ENCODE measurements at regions not wholly inside any gene's neighbourhood (a gene's known extent, or its start where the extent isn't known, plus 50 kb on each side); places are given as distances from the start of the nearest gene placed in this dataset.
"Not testable (repeated sequence)": the region's sequence is repeated elsewhere in the genome, so short reads cannot be mapped to it uniquely, and the experiment has no call there.

DNA sequence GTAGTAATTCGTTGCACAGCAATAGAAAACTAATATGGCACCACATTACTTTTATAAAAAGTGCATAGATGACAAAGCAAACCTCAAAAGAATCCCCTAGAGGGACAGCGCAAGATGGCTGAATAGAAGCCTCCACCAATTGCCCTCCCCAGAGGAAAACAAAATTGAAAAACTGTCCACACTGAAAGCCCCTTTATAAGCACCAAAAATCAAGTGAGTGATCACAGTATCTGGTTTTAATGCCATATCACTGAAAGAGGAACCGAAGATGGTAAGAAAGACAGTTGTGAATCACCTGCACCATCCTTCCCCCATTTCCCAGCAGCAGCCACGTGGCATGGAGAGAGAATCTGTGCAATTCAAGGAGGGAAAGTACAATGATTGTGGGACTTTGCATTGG, 522.2 kb downstream of the GLUD2 start:
- H3K27me3 Mint-ChIP-seq (ENCODE audit: low read depth): no peaks in the 10 kb centered on the region
- no peak for DNase-seq (ENCODE audit: low read depth, low spot score)
- H3K9me3 Mint-ChIP-seq: peaks cover 12% of the 10 kb centered on the region
- no peak overlapping the region for H3K27ac Mint-ChIP-seq (ENCODE audit: unreplicated experiment)
- H3K4me1 Mint-ChIP-seq: no peaks in the 10 kb centered on the region
- H3K4me3 Mint-ChIP-seq: no peak overlapping the region
- TF ChIP-seq CTCF (conservative IDR thresholded peaks at IDR 0.05): no peak
- peaks cover 2% of the 10 kb centered on the region for H3K36me3 Mint-ChIP-seq (ENCODE audit: low read depth)

- Mint-ChIP-seq H3K36me3 (ENCODE audit: low read depth) (peaks cover 2% of the 10 kb centered on the region), H3K9me3 (peaks cover 12% of the 10 kb centered on the region), H3K4me3 (no peak overlapping the region), H3K4me1 (no peaks in the 10 kb centered on the region), H3K27ac (ENCODE audit: unreplicated experiment) (no peak overlapping the region), H3K27me3 (ENCODE audit: low read depth) (no peaks in the 10 kb centered on the region)
- TF ChIP-seq CTCF (conservative IDR thresholded peaks at IDR 0.05): no peak
- no peak for DNase-seq (ENCODE audit: low read depth, low spot score)
These were observed 522.8 kb downstream of the GLUD2 start for GRCh38 chrX:121570072-121570841.

GRCh38 chrX:121571333-121571732, 523.9 kb downstream of the GLUD2 start:
- no peak overlapping the region for H3K27ac Mint-ChIP-seq (ENCODE audit: unreplicated experiment)
- no peak for DNase-seq (ENCODE audit: low read depth, low spot score)
- no peak for TF ChIP-seq CTCF (conservative IDR thresholded peaks at IDR 0.05)
- peaks cover 12% of the 10 kb centered on the region for H3K9me3 Mint-ChIP-seq
- peaks cover 2% of the 10 kb centered on the region for H3K36me3 Mint-ChIP-seq (ENCODE audit: low read depth)
- H3K27me3 Mint-ChIP-seq (ENCODE audit: low read depth): no peaks in the 10 kb centered on the region
- H3K4me1 Mint-ChIP-seq: no peaks in the 10 kb centered on the region
- no peak overlapping the region for H3K4me3 Mint-ChIP-seq

- H3K4me1 Mint-ChIP-seq; H3K9me3 Mint-ChIP-seq; H3K36me3 Mint-ChIP-seq (ENCODE audit: low read depth); DNase-seq (ENCODE audit: low read depth, low spot score); H3K4me3 Mint-ChIP-seq; H3K27ac Mint-ChIP-seq (ENCODE audit: unreplicated experiment); H3K27me3 Mint-ChIP-seq (ENCODE audit: low read depth): not testable (repeated sequence)
These were observed 527.0 kb downstream of the GLUD2 start for GRCh38 chrX:121574384-121574783.

GRCh38 chrX:121579016-121579760, 531.8 kb downstream of the GLUD2 start:
- Mint-ChIP-seq H3K9me3 (peaks cover 4% of the 10 kb centered on the region), H3K27ac (ENCODE audit: unreplicated experiment) (no peak overlapping the region), H3K27me3 (ENCODE audit: low read depth) (no peaks in the 10 kb centered on the region), H3K4me1 (no peaks in the 10 kb centered on the region), H3K4me3 (no peak overlapping the region), H3K36me3 (ENCODE audit: low read depth) (no peaks in the 10 kb centered on the region)
- TF ChIP-seq CTCF (conservative IDR thresholded peaks at IDR 0.05): peak; percentile 62
- peak; percentile 1 for DNase-seq (ENCODE audit: low read depth, low spot score)

DNA sequence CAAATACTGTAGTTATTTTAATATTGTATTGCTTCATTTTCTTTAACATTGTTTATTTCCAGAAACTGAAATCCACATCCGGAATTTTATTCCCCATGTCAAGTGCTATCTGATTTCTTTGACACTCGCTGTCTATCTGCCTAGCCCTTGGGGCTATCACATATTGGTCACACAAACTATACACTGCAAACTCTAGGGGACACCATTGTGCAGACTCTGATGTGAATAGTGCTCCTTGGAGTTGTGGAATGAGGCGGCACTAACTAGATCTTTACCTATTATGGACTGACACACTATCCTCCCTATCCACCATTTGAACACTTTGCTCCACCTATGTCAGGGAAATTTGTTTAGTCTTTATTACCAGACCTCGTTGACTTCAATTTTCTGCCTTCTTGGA, 534.5 kb downstream of the GLUD2 start:
- Mint-ChIP-seq H3K4me3 (no peak overlapping the region), H3K36me3 (ENCODE audit: low read depth) (no peaks in the 10 kb centered on the region), H3K9me3 (peaks cover 4% of the 10 kb centered on the region), H3K27me3 (ENCODE audit: low read depth) (no peaks in the 10 kb centered on the region), H3K4me1 (no peaks in the 10 kb centered on the region), H3K27ac (ENCODE audit: unreplicated experiment) (no peak overlapping the region)
- DNase-seq (ENCODE audit: low read depth, low spot score): no peak
- TF ChIP-seq CTCF (conservative IDR thresholded peaks at IDR 0.05): no peak

Data from neural crest cell (in vitro differentiated cells).